Panc1 (cell line): ENCODE measurements at regions not wholly inside any gene's neighbourhood (a gene's known extent, or its start where the extent isn't known, plus 50 kb on each side); places are given as distances from the start of the nearest gene placed in this dataset.

Experiments
- ATAC-seq: fragments of 200-7000 bp; cut with Tn5 transposase; 2 replicates; pipeline ENCODE4 v1.9.1; 2020; ENCODE audit warnings: mild to moderate bottlenecking, moderate library complexity
- BruUV-seq: library from RNA; stranded (reverse); fragments of 400-500 nt; replicated peaks from 2 replicates; lab custom pipeline; 2021; lab: Mats Ljungman, UMichigan
- CTCF ChIA-PET: fragments of 300-600 bp; sonication (Branson Sonifier 250); formaldehyde crosslinking; loops from one replicate; lab custom pipeline; 2022; ENCODE audit warnings: antibody characterized with exemption; lab: Charles Lee
- POLR2A ChIA-PET: fragments of 300-600 bp; sonication (Branson Sonifier 250); formaldehyde crosslinking; loops from one replicate; lab custom pipeline; 2022; ENCODE audit warnings: antibody characterized with exemption; lab: Charles Lee
- DNase-seq: peaks from one replicate; pipeline ENCODE4 v3.0.0-alpha.2; 2010; ENCODE audit warnings: low read depth, low spot score
- H3K27ac ChIP-seq: 2 replicates; pipeline ENCODE4 v1.5.1; 2011; ENCODE audit warnings: mild to moderate bottlenecking, low read length, inconsistent platforms
- H3K27me3 ChIP-seq: fragments of 200-500 bp; sonication (Bioruptor generic); 2 replicates; pipeline ENCODE4 v1.6.0; 2014; ENCODE audit warnings: low read length, inconsistent platforms; ENCODE audit not compliant: control insufficient read depth, insufficient read depth
- H3K36me3 ChIP-seq: fragments of 200-500 bp; sonication (Bioruptor generic); 2 replicates; pipeline ENCODE4 v1.5.1; 2014; ENCODE audit warnings: inconsistent platforms, mild to moderate bottlenecking, low read length, moderate library complexity; ENCODE audit not compliant: control insufficient read depth, insufficient read depth
- H3K4me1 ChIP-seq: 2 replicates; pipeline ENCODE4 v1.5.1; 2011; ENCODE audit warnings: inconsistent platforms, mild to moderate bottlenecking, low read length, moderate library complexity; ENCODE audit not compliant: control insufficient read depth, insufficient read depth
- H3K4me3 ChIP-seq, 2 experiments: 2 replicates each; pipeline ENCODE4 v1.5.1; 2011 to 2012; ENCODE audit warnings: low read depth in 2 of 2, low read length in 2 of 2, mild to moderate bottlenecking in 2 of 2, inconsistent platforms in 1 of 2, moderate library complexity in 1 of 2
- H3K9me3 ChIP-seq: fragments of 200-500 bp; sonication (Bioruptor generic); 2 replicates; pipeline ENCODE4 v1.5.1; 2014; ENCODE audit warnings: low read depth, mild to moderate bottlenecking, inconsistent platforms, low read length, moderate library complexity; ENCODE audit not compliant: control insufficient read depth, insufficient read depth
- POLR2AphosphoS5 ChIP-seq: IDR thresholded peaks from 2 replicates; pipeline ENCODE4 v1.6.1; 2012; ENCODE audit warnings: mild to moderate bottlenecking, low read depth, low read length, moderate library complexity
- REST ChIP-seq, 2 experiments: IDR thresholded peaks; 2 replicates each; pipeline ENCODE4 v1.6.1; 2011 to 2012; ENCODE audit warnings: low read depth in 2 of 2, control low read depth in 1 of 2, low read length in 1 of 2, mild to moderate bottlenecking in 1 of 2, moderate library complexity in 1 of 2; ENCODE audit not compliant: insufficient read depth in 1 of 2
- SIN3A ChIP-seq: IDR thresholded peaks from 2 replicates; pipeline ENCODE4 v1.6.1; 2012; ENCODE audit warnings: low read depth, mild to moderate bottlenecking, low read length, moderate library complexity, borderline replicate concordance; ENCODE audit not compliant: insufficient read depth
- TCF7L2 ChIP-seq: IDR thresholded peaks from 2 replicates; pipeline ENCODE4 v1.6.1; 2011; ENCODE audit warnings: mild to moderate bottlenecking, low read depth, low read length, inconsistent platforms
- in situ Hi-C: cut with HindIII; loops from 2 replicates; pipeline ENCODE4 v1.10.0; 2016; ENCODE audit warnings: low sequenced_read_pairs, low pct_unique_long_range_greater_than_20kb
- intact Hi-C: fragments of 100-400 bp; cut with micrococcal nuclease; formaldehyde crosslinking; loops from one replicate; pipeline ENCODE4 v1.10.0; 2022; ENCODE audit not compliant: unreplicated experiment
- TF ChIP-seq, protein P1 (sequence below): fragments of 450-650 bp; IDR thresholded peaks from 2 replicates; pipeline ENCODE4 v1.5.1; 2017; ENCODE audit warnings: mild to moderate bottlenecking

DNA sequence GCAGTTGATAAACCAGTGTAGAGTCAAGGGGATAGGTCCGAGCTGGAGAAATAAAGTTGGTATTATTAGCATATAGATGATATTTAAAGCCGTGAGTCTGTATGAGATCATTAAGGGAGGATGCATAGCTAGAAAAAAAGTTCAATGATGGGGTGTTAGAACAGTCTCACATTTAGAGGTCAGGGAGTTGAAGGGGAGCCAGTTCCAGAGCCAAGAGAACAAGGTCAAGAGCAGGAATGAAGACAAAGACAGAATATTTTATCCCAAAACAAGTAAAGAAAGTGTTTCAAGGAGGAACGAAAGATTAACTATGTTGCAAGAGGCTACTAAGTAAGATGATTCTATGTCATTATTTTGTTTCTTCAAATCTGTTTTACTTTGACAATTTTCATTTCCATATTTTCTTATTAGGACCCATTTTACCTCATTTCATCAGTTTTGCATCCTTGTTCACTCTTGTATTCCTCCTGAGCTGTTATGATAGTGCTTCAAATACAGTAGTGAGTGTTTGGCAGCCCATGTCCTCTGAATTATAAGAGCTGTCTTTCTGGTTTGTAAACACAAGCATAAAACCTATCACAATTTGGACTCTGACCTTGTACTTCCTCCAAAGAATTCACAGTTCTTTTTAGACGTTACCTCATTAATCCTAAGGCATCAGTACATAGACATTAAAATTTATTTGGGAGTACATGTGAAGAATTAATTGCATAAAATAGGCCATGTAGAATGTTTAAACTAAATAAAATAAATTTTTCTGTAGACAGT, 695.7 kb upstream of the NECTIN3 start:
- no peak overlapping the region for H3K27ac ChIP-seq
- ATAC-seq (no peak), DNase-seq (no peak)
- no peaks in the 10 kb centered on the region for H3K36me3 ChIP-seq
- ChIA-PET CTCF (no interaction called here), POLR2A (no interaction called here)
- no TSS peak for BruUV-seq
- H3K27me3 ChIP-seq, result no peaks in the 10 kb centered on the region
- intact Hi-C loops (no loop called here), in situ Hi-C loops (no loop called here)
- peaks cover 4% of the 10 kb centered on the region; the same call in 1 of the 2 replicates for H3K9me3 ChIP-seq
- TF ChIP-seq POLR2AphosphoS5 (no peak), REST (IDR thresholded peaks at IDR 0.05; ENCODE audit: insufficient read depth in 1 of 2, low read depth in 2 of 2, low read length in 1 of 2) (no peak), TCF7L2 (no peak), SIN3A (no peak)
- TF ChIP-seq, protein P1, sequence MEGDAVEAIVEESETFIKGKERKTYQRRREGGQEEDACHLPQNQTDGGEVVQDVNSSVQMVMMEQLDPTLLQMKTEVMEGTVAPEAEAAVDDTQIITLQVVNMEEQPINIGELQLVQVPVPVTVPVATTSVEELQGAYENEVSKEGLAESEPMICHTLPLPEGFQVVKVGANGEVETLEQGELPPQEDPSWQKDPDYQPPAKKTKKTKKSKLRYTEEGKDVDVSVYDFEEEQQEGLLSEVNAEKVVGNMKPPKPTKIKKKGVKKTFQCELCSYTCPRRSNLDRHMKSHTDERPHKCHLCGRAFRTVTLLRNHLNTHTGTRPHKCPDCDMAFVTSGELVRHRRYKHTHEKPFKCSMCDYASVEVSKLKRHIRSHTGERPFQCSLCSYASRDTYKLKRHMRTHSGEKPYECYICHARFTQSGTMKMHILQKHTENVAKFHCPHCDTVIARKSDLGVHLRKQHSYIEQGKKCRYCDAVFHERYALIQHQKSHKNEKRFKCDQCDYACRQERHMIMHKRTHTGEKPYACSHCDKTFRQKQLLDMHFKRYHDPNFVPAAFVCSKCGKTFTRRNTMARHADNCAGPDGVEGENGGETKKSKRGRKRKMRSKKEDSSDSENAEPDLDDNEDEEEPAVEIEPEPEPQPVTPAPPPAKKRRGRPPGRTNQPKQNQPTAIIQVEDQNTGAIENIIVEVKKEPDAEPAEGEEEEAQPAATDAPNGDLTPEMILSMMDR, result no peak
- no peaks in the 10 kb centered on the region for H3K4me1 ChIP-seq
- H3K4me3 ChIP-seq, result no peak overlapping the region

GRCh38 chr3:110378481-110378880, 693.1 kb upstream of the NECTIN3 start:
- in situ Hi-C loops, result no loop called here

More at GRCh38 chr3:110378481-110378880, 693.1 kb upstream of the NECTIN3 start:
- no peak for DNase-seq
- Histone ChIP-seq H3K27me3 (no peaks in the 10 kb centered on the region), H3K4me3 (no peak overlapping the region), H3K9me3 (peaks cover 4% of the 10 kb centered on the region; the same call in 1 of the 2 replicates), H3K27ac (no peak overlapping the region), H3K36me3 (no peaks in the 10 kb centered on the region), H3K4me1 (no peaks in the 10 kb centered on the region)
- BruUV-seq, result no TSS peak
- ATAC-seq, result no peak
- TF ChIP-seq POLR2AphosphoS5, result no peak
- TF ChIP-seq, protein P1, result no peak
- no peak for TF ChIP-seq SIN3A
- no peak for TF ChIP-seq REST (IDR thresholded peaks at IDR 0.05; ENCODE audit: insufficient read depth in 1 of 2, low read depth in 2 of 2, low read length in 1 of 2)
- TF ChIP-seq TCF7L2, result no peak
- ChIA-PET CTCF (no interaction called here), POLR2A (no interaction called here)
- intact Hi-C loops, result no loop called here
